ENCODE measurements at regions not wholly inside any gene's neighbourhood (a gene's known extent, or its start where the extent isn't known, plus 50 kb on each side); places are given as distances from the start of the nearest gene placed in this dataset.

DNA sequence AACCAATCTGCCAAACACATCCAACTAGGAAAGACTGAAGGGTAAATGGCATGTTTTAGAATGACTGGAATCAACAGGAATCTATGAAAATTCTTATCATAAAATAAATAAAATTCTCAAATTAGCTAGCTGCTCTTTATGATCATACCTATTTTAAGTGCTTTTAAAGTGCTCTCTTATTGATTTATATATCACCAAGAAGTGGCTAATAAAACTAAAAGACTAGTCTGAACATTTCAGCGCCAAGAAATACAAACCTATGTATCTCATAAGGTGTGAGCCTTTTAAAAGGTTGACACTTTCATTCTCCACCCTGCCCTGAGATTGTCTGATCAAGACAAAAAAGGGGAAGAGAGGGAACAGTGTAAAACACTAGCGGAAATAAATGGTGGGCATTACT, 136.8 kb upstream of the ARHGAP42 start:
- TF ChIP-seq, protein P1, sequence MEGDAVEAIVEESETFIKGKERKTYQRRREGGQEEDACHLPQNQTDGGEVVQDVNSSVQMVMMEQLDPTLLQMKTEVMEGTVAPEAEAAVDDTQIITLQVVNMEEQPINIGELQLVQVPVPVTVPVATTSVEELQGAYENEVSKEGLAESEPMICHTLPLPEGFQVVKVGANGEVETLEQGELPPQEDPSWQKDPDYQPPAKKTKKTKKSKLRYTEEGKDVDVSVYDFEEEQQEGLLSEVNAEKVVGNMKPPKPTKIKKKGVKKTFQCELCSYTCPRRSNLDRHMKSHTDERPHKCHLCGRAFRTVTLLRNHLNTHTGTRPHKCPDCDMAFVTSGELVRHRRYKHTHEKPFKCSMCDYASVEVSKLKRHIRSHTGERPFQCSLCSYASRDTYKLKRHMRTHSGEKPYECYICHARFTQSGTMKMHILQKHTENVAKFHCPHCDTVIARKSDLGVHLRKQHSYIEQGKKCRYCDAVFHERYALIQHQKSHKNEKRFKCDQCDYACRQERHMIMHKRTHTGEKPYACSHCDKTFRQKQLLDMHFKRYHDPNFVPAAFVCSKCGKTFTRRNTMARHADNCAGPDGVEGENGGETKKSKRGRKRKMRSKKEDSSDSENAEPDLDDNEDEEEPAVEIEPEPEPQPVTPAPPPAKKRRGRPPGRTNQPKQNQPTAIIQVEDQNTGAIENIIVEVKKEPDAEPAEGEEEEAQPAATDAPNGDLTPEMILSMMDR (conservative IDR thresholded peaks at IDR 0.05; ENCODE audit: low read length), result no peak
- TF ChIP-seq EZH2phosphoT487 (IDR thresholded peaks at IDR 0.05; ENCODE audit: borderline replicate concordance), result no peak
